ENCODE measurements at regions not wholly inside any gene's neighbourhood (a gene's known extent, or its start where the extent isn't known, plus 50 kb on each side); places are given as distances from the start of the nearest gene placed in this dataset.

GRCh38 chr9:81388831-81389230 lies 300.5 kb downstream of the TLE1 start:
- Histone ChIP-seq H2AFZ (ENCODE audit: low read length) (no peak overlapping the region), H3K27me3 (ENCODE audit: control insufficient read depth in 3 of 3, insufficient read depth in 3 of 3, low read depth in 1 of 3, low read length in 3 of 3) (no peaks in the 10 kb centered on the region), H3K4me3 (ENCODE audit: low read length in 2 of 2) (no peak overlapping the region), H2BK12ac (ENCODE audit: low read length) (no peak overlapping the region), H2BK120ac (ENCODE audit: low read depth, low read length) (no peak overlapping the region), H3K4me2 (ENCODE audit: insufficient read depth, low read length, poor library complexity, severe bottlenecking) (no peak overlapping the region), H3K18ac (ENCODE audit: low read length) (no peak overlapping the region), H4K91ac (ENCODE audit: low read depth, low read length, poor library complexity) (no peak overlapping the region), H3K23ac (ENCODE audit: low read depth, low read length, poor library complexity) (no peak overlapping the region), H3K4me1 (ENCODE audit: control insufficient read depth in 2 of 2, insufficient read depth in 1 of 2, low read depth in 1 of 2, low read length in 2 of 2) (peaks cover 0 to 7% of the 10 kb centered on the region in 2 donors), H3K79me1 (ENCODE audit: low read depth, low read length) (no peaks in the 10 kb centered on the region), H3K36me3 (replicated peaks in 1 of 2; ENCODE audit: control insufficient read depth in 2 of 2, insufficient read depth in 2 of 2, low read length in 2 of 2) (no peaks in the 10 kb centered on the region), H3K14ac (ENCODE audit: low read length) (no peak overlapping the region), H3K9ac (ENCODE audit: low read depth, low read length, poor library complexity) (no peak overlapping the region), H2BK5ac (ENCODE audit: low read length) (no peak overlapping the region), H3K4ac (ENCODE audit: low read length) (no peak overlapping the region), H3K9me3 (replicated peaks in 1 of 2; ENCODE audit: control insufficient read depth in 2 of 2, insufficient read depth in 1 of 2, low read depth in 1 of 2, low read length in 2 of 2) (no peaks in the 10 kb centered on the region), H2AK5ac (ENCODE audit: low read depth, low read length) (no peak overlapping the region), H3K27ac (replicated peaks; ENCODE audit: low read length) (no peak overlapping the region), H2BK15ac (ENCODE audit: low read length) (no peak overlapping the region), H4K8ac (ENCODE audit: low read depth, low read length) (no peak overlapping the region)
- WGBS, 2 donors (ENCODE audit: extremely low coverage in 2 of 2, insufficient read length in 2 of 2, insufficient replicate concordance in 1 of 2): no CpG with 5 or more reads among the region's 1 CpG
- DNase-seq (ENCODE audit: low spot score): no peak

DNA sequence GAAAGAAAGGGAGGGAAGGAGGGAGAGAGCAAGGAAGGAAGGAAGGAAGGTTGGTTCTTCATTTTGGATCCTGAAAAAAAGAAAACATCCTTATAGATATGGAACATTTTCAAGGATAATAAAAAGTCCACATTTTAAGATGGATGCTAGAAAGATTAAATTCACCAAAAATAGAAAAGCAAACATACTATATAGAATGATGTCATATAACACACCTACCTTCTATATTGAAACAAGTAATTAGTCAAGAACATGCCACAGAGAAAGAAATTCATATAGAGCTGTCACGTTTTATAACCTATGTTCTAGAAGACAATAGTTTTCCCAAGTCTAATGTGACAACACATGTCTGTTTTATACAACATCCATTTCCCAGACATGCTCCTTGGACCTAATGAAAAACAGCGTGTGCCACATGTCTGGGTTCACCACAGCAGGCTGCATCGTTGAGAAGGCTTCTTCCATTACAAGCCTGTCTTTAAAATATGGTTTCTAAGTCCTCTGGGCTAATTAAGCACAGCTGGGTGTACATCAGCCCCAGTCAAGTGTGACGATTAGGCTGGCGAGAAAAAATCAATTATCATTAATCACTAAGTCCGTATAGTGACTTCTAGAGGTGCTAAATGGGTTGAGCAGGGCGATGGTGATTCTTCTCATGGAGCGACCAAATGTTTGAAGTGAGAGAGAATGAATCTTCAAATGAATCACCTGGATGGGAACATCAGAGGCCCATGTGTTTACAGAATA lies 301.8 kb downstream of the TLE1 start:
- H2BK15ac ChIP-seq (ENCODE audit: low read length): no peak overlapping the region
- H3K18ac ChIP-seq (ENCODE audit: low read length): no peak overlapping the region
- H3K36me3 ChIP-seq (replicated peaks in 1 of 2; ENCODE audit: control insufficient read depth in 2 of 2, insufficient read depth in 2 of 2, low read length in 2 of 2): no peaks in the 10 kb centered on the region
- H3K23ac ChIP-seq (ENCODE audit: low read depth, low read length, poor library complexity): no peak overlapping the region
- no peak overlapping the region for H3K4me2 ChIP-seq (ENCODE audit: insufficient read depth, low read length, poor library complexity, severe bottlenecking)
- no peak for DNase-seq (ENCODE audit: low spot score)
- H3K14ac ChIP-seq (ENCODE audit: low read length): no peak overlapping the region
- WGBS, 2 donors (ENCODE audit: extremely low coverage in 2 of 2, insufficient read length in 2 of 2, insufficient replicate concordance in 1 of 2): no CpG with 5 or more reads among the region's 8 CpGs
- H3K4ac ChIP-seq (ENCODE audit: low read length): no peak overlapping the region
- H4K8ac ChIP-seq (ENCODE audit: low read depth, low read length): no peak overlapping the region
- no peaks in the 10 kb centered on the region for H3K9me3 ChIP-seq (replicated peaks in 1 of 2; ENCODE audit: control insufficient read depth in 2 of 2, insufficient read depth in 1 of 2, low read depth in 1 of 2, low read length in 2 of 2)
- H2BK12ac ChIP-seq (ENCODE audit: low read length): no peak overlapping the region
- no peak overlapping the region for H2BK120ac ChIP-seq (ENCODE audit: low read depth, low read length)
- no peak overlapping the region for H4K91ac ChIP-seq (ENCODE audit: low read depth, low read length, poor library complexity)
- H3K79me1 ChIP-seq (ENCODE audit: low read depth, low read length): no peaks in the 10 kb centered on the region
- H3K9ac ChIP-seq (ENCODE audit: low read depth, low read length, poor library complexity): no peak overlapping the region
- H3K4me1 ChIP-seq (ENCODE audit: control insufficient read depth in 2 of 2, insufficient read depth in 1 of 2, low read depth in 1 of 2, low read length in 2 of 2): peaks cover 0 to 7% of the 10 kb centered on the region in 2 donors
- no peaks in the 10 kb centered on the region for H3K27me3 ChIP-seq (ENCODE audit: control insufficient read depth in 3 of 3, insufficient read depth in 3 of 3, low read depth in 1 of 3, low read length in 3 of 3)
- H2AK5ac ChIP-seq (ENCODE audit: low read depth, low read length): no peak overlapping the region
- no peak overlapping the region for H3K4me3 ChIP-seq (ENCODE audit: low read length in 2 of 2)
- H2BK5ac ChIP-seq (ENCODE audit: low read length): no peak overlapping the region
- no peak overlapping the region for H2AFZ ChIP-seq (ENCODE audit: low read length)
- H3K27ac ChIP-seq (replicated peaks; ENCODE audit: low read length): no peak overlapping the region

- H2AFZ ChIP-seq (ENCODE audit: low read length): no peak overlapping the region
- H3K4me3 ChIP-seq (ENCODE audit: low read length in 2 of 2): no peak overlapping the region
- H3K27me3 ChIP-seq (ENCODE audit: control insufficient read depth in 3 of 3, insufficient read depth in 3 of 3, low read depth in 1 of 3, low read length in 3 of 3): no peaks in the 10 kb centered on the region
- WGBS, 2 donors (ENCODE audit: extremely low coverage in 2 of 2, insufficient read length in 2 of 2, insufficient replicate concordance in 1 of 2): no CpG with 5 or more reads among the region's 3 CpGs
- H3K18ac ChIP-seq (ENCODE audit: low read length): no peak overlapping the region
- H3K9ac ChIP-seq (ENCODE audit: low read depth, low read length, poor library complexity): no peak overlapping the region
- no peak overlapping the region for H4K8ac ChIP-seq (ENCODE audit: low read depth, low read length)
- H3K27ac ChIP-seq (replicated peaks; ENCODE audit: low read length): no peak overlapping the region
- H3K14ac ChIP-seq (ENCODE audit: low read length): no peak overlapping the region
- H2BK120ac ChIP-seq (ENCODE audit: low read depth, low read length): no peak overlapping the region
- no peaks in the 10 kb centered on the region for H3K9me3 ChIP-seq (replicated peaks in 1 of 2; ENCODE audit: control insufficient read depth in 2 of 2, insufficient read depth in 1 of 2, low read depth in 1 of 2, low read length in 2 of 2)
- no peaks in the 10 kb centered on the region for H3K36me3 ChIP-seq (replicated peaks in 1 of 2; ENCODE audit: control insufficient read depth in 2 of 2, insufficient read depth in 2 of 2, low read length in 2 of 2)
- no peak overlapping the region for H3K23ac ChIP-seq (ENCODE audit: low read depth, low read length, poor library complexity)
- no peaks in the 10 kb centered on the region for H3K79me1 ChIP-seq (ENCODE audit: low read depth, low read length)
- no peak overlapping the region for H2BK12ac ChIP-seq (ENCODE audit: low read length)
- H3K4me1 ChIP-seq (ENCODE audit: control insufficient read depth in 2 of 2, insufficient read depth in 1 of 2, low read depth in 1 of 2, low read length in 2 of 2): peaks cover 0 to 6% of the 10 kb centered on the region in 2 donors
- H2AK5ac ChIP-seq (ENCODE audit: low read depth, low read length): no peak overlapping the region
- no peak overlapping the region for H3K4ac ChIP-seq (ENCODE audit: low read length)
- no peak overlapping the region for H4K91ac ChIP-seq (ENCODE audit: low read depth, low read length, poor library complexity)
- H2BK5ac ChIP-seq (ENCODE audit: low read length): no peak overlapping the region
- no peak for DNase-seq (ENCODE audit: low spot score)
- no peak overlapping the region for H2BK15ac ChIP-seq (ENCODE audit: low read length)
- no peak overlapping the region for H3K4me2 ChIP-seq (ENCODE audit: insufficient read depth, low read length, poor library complexity, severe bottlenecking)
Measured at GRCh38 chr9:81384911-81385310, 304.4 kb downstream of the TLE1 start.

DNA sequence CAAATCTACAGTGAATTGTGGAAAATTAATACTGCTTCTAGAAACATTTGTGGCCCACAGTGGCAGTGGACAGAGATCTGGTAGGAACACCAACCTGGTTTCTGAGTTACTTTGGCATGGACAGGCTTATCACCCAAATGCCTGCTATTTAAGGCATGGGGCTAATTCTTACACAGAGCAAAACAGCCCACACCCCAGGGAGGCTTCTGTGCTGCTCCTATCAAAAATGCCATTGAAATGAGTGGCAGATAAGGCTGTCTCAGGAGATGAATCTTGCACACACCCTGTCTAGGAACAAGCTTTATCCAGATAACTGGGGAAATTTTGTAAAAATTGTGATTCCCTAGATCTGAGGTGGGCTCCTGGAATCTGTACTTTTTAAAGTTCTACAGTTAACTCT lies 307.1 kb downstream of the TLE1 start:
- Histone ChIP-seq H3K9me3 (replicated peaks in 1 of 2; ENCODE audit: control insufficient read depth in 2 of 2, insufficient read depth in 1 of 2, low read depth in 1 of 2, low read length in 2 of 2) (no peaks in the 10 kb centered on the region), H3K14ac (ENCODE audit: low read length) (no peak overlapping the region), H2BK12ac (ENCODE audit: low read length) (no peak overlapping the region), H2BK15ac (ENCODE audit: low read length) (no peak overlapping the region), H3K9ac (ENCODE audit: low read depth, low read length, poor library complexity) (no peak overlapping the region), H2BK120ac (ENCODE audit: low read depth, low read length) (no peak overlapping the region), H2AK5ac (ENCODE audit: low read depth, low read length) (no peak overlapping the region), H3K27me3 (ENCODE audit: control insufficient read depth in 3 of 3, insufficient read depth in 3 of 3, low read depth in 1 of 3, low read length in 3 of 3) (peaks cover 0 to 2% (median 0%) of the 10 kb centered on the region in 3 experiments), H3K27ac (replicated peaks; ENCODE audit: low read length) (no peak overlapping the region), H3K18ac (ENCODE audit: low read length) (no peak overlapping the region), H3K36me3 (replicated peaks in 1 of 2; ENCODE audit: control insufficient read depth in 2 of 2, insufficient read depth in 2 of 2, low read length in 2 of 2) (no peaks in the 10 kb centered on the region), H3K79me1 (ENCODE audit: low read depth, low read length) (no peaks in the 10 kb centered on the region), H3K4me1 (ENCODE audit: control insufficient read depth in 2 of 2, insufficient read depth in 1 of 2, low read depth in 1 of 2, low read length in 2 of 2) (no peaks in the 10 kb centered on the region), H4K8ac (ENCODE audit: low read depth, low read length) (no peak overlapping the region), H3K4ac (ENCODE audit: low read length) (no peak overlapping the region), H3K4me2 (ENCODE audit: insufficient read depth, low read length, poor library complexity, severe bottlenecking) (no peak overlapping the region), H2BK5ac (ENCODE audit: low read length) (no peak overlapping the region), H2AFZ (ENCODE audit: low read length) (no peak overlapping the region), H4K91ac (ENCODE audit: low read depth, low read length, poor library complexity) (no peak overlapping the region), H3K4me3 (ENCODE audit: low read length in 2 of 2) (no peak overlapping the region), H3K23ac (ENCODE audit: low read depth, low read length, poor library complexity) (no peak overlapping the region)
- no peak for DNase-seq (ENCODE audit: low spot score)
